ENCODE measurements at regions not wholly inside any gene's neighbourhood (a gene's known extent, or its start where the extent isn't known, plus 50 kb on each side); places are given as distances from the start of the nearest gene placed in this dataset.

DNA sequence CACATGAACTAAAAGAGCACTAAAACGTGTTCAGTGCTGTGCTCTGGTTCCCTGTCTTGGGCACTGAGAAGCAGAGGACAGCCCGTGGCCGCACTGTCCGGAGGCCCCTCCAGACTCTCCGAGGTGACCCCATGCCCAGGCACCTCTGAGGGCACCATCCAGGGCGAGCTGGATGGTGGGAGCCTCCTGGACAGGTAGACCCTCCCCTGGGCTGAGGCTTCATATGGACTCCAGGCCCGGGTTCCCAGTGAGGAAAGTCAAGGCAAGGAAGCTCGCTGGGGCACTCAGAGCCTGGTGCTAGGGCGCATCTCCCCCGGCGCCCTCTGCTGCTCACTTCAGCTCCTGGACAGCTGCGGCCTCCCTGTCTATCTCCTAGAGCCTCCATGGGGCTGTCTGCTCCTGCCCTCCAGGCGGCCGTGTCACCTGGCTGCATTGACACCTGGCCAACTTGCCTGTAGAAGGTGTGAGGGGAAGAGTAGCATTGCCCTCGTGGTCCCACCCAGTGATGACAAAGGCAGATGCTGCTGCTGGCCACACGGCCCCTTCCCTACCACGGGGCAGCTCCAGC lies 178.2 kb upstream of the IRX1 start:
- TF ChIP-seq CTCF (IDR thresholded peaks at IDR 0.05; ENCODE audit: borderline replicate concordance, extremely low read depth, low read length, poor library complexity, severe bottlenecking): peak; percentile 41
- no peak for TF ChIP-seq EZH2 (IDR thresholded peaks at IDR 0.05; ENCODE audit: borderline replicate concordance, low read depth, low read length, severe bottlenecking)

All from DND-41 (cell line).